Stomach smooth muscle (tissue), 2 donors: ENCODE measurements at regions not wholly inside any gene's neighbourhood (a gene's known extent, or its start where the extent isn't known, plus 50 kb on each side); places are given as distances from the start of the nearest gene placed in this dataset.
"Not testable (repeated sequence)": the region's sequence is repeated elsewhere in the genome, so short reads cannot be mapped to it uniquely, and the experiment has no call there.

Experiments used
- H3K27ac ChIP-seq: one replicate; pipeline ENCODE4 v1.7.0; 2013; ENCODE audit warnings: mild to moderate bottlenecking, low read length, inconsistent platforms
- H3K27me3 ChIP-seq, 2 donors: one replicate each; pipeline ENCODE4 v1.7.0; 2013; ENCODE audit warnings: low read length in 2 of 2; ENCODE audit not compliant: insufficient read depth in 2 of 2, control insufficient read depth in 1 of 2
- H3K36me3 ChIP-seq, 2 donors: one replicate each; pipeline ENCODE4 v1.7.0; 2013; ENCODE audit warnings: low read length in 2 of 2; ENCODE audit not compliant: control insufficient read depth in 2 of 2, insufficient read depth in 2 of 2
- H3K4me1 ChIP-seq: one replicate; pipeline ENCODE4 v1.7.0; 2013; ENCODE audit warnings: low read length; ENCODE audit not compliant: control insufficient read depth, insufficient read depth
- H3K4me3 ChIP-seq, 2 donors: one replicate each; pipeline ENCODE4 v1.7.0; 2013; ENCODE audit warnings: low read length in 2 of 2
- H3K9ac ChIP-seq, 2 donors: one replicate each; pipeline ENCODE4 v1.7.0; 2013; ENCODE audit warnings: low read length in 2 of 2, mild to moderate bottlenecking in 1 of 2
- H3K9me3 ChIP-seq, 2 donors: one replicate each; pipeline ENCODE4 v1.7.0; 2013; ENCODE audit warnings: low read length in 2 of 2; ENCODE audit not compliant: control insufficient read depth in 2 of 2
- donor health status: healthy.
- donor health status: Pancreatic carcinoma.

- H3K27me3 ChIP-seq, result no peaks in the 10 kb centered on the region
- no peaks in the 10 kb centered on the region for H3K36me3 ChIP-seq
- H3K9me3 ChIP-seq, result no peaks in the 10 kb centered on the region
- H3K4me3 ChIP-seq, result no peak overlapping the region
- no peak overlapping the region for H3K27ac ChIP-seq
- H3K4me1 ChIP-seq, result no peaks in the 10 kb centered on the region
- H3K9ac ChIP-seq, result no peak overlapping the region
Measured at GRCh38 chr3:115403786-115404185, 219.5 kb upstream of the GAP43 start.

GRCh38 chr3:115409596-115409995 lies 213.7 kb upstream of the GAP43 start:
- H3K36me3 ChIP-seq, result no peaks in the 10 kb centered on the region
- H3K4me1 ChIP-seq, result no peaks in the 10 kb centered on the region

GRCh38 chr3:115414610-115415009 lies 208.7 kb upstream of the GAP43 start:
- not testable (repeated sequence) for H3K9me3 ChIP-seq, H3K27me3 ChIP-seq, H3K27ac ChIP-seq, H3K9ac ChIP-seq, H3K36me3 ChIP-seq, H3K4me3 ChIP-seq, H3K4me1 ChIP-seq

More at GRCh38 chr3:115409596-115409995, 213.7 kb upstream of the GAP43 start:
- H3K27me3 ChIP-seq, result no peaks in the 10 kb centered on the region
- H3K27ac ChIP-seq, result no peak overlapping the region
- no peaks in the 10 kb centered on the region for H3K9me3 ChIP-seq
- H3K9ac ChIP-seq, result no peak overlapping the region
- no peak overlapping the region for H3K4me3 ChIP-seq

- Histone ChIP-seq H3K9ac (no peak overlapping the region), H3K36me3 (no peaks in the 10 kb centered on the region)
Measured at GRCh38 chr3:115415246-115415996, 207.9 kb upstream of the GAP43 start.

GRCh38 chr3:115418583-115418982 lies 204.7 kb upstream of the GAP43 start:
- no peaks in the 10 kb centered on the region for H3K4me1 ChIP-seq
- H3K27ac ChIP-seq, result no peak overlapping the region
- H3K36me3 ChIP-seq, result no peaks in the 10 kb centered on the region
- H3K27me3 ChIP-seq, result no peaks in the 10 kb centered on the region
- H3K4me3 ChIP-seq, result no peak overlapping the region
- H3K9me3 ChIP-seq, result no peaks in the 10 kb centered on the region
- no peak overlapping the region for H3K9ac ChIP-seq

More at GRCh38 chr3:115415246-115415996, 207.9 kb upstream of the GAP43 start:
- H3K27ac ChIP-seq, result no peak overlapping the region
- H3K4me3 ChIP-seq, result no peak overlapping the region
- H3K27me3 ChIP-seq, result no peaks in the 10 kb centered on the region
- no peaks in the 10 kb centered on the region for H3K9me3 ChIP-seq
- H3K4me1 ChIP-seq, result no peaks in the 10 kb centered on the region

GRCh38 chr3:115420086-115420485 lies 203.2 kb upstream of the GAP43 start:
- H3K4me3 ChIP-seq, result no peak overlapping the region
- H3K4me1 ChIP-seq, result no peaks in the 10 kb centered on the region
- no peak overlapping the region for H3K27ac ChIP-seq
- H3K9ac ChIP-seq, result no peak overlapping the region
- H3K27me3 ChIP-seq, result no peaks in the 10 kb centered on the region
- no peaks in the 10 kb centered on the region for H3K36me3 ChIP-seq
- H3K9me3 ChIP-seq, result no peaks in the 10 kb centered on the region

GRCh38 chr3:115423170-115423569 lies 200.1 kb upstream of the GAP43 start:
- Histone ChIP-seq H3K4me3 (no peak overlapping the region), H3K9ac (no peak overlapping the region), H3K9me3 (no peaks in the 10 kb centered on the region), H3K27ac (no peak overlapping the region), H3K4me1 (no peaks in the 10 kb centered on the region), H3K36me3 (no peaks in the 10 kb centered on the region), H3K27me3 (no peaks in the 10 kb centered on the region)

- Histone ChIP-seq H3K9ac (no peak overlapping the region), H3K36me3 (no peaks in the 10 kb centered on the region), H3K4me1 (no peaks in the 10 kb centered on the region), H3K4me3 (no peak overlapping the region), H3K27me3 (no peaks in the 10 kb centered on the region), H3K27ac (no peak overlapping the region), H3K9me3 (no peaks in the 10 kb centered on the region)
Measured at GRCh38 chr3:115428841-115429240, 194.5 kb upstream of the GAP43 start.

GRCh38 chr3:115436767-115437301 lies 186.5 kb upstream of the GAP43 start:
- Histone ChIP-seq H3K4me1 (no peaks in the 10 kb centered on the region), H3K36me3 (no peaks in the 10 kb centered on the region), H3K4me3 (no peak overlapping the region), H3K9ac (no peak overlapping the region), H3K27ac (no peak overlapping the region), H3K9me3 (no peaks in the 10 kb centered on the region), H3K27me3 (no peaks in the 10 kb centered on the region)

- Histone ChIP-seq H3K27ac (no peak overlapping the region), H3K9me3 (no peaks in the 10 kb centered on the region), H3K27me3 (no peaks in the 10 kb centered on the region), H3K4me1 (no peaks in the 10 kb centered on the region), H3K4me3 (no peak overlapping the region), H3K9ac (no peak overlapping the region), H3K36me3 (no peaks in the 10 kb centered on the region)
Measured at GRCh38 chr3:115438799-115439198, 184.5 kb upstream of the GAP43 start.

- Histone ChIP-seq H3K9me3 (no peaks in the 10 kb centered on the region), H3K36me3 (no peaks in the 10 kb centered on the region), H3K4me3 (no peak overlapping the region), H3K27me3 (no peaks in the 10 kb centered on the region), H3K9ac (no peak overlapping the region), H3K4me1 (no peaks in the 10 kb centered on the region), H3K27ac (no peak overlapping the region)
Measured at GRCh38 chr3:115445559-115445958, 177.8 kb upstream of the GAP43 start.
